Right lobe of liver (tissue), 4 donors: ENCODE measurements at regions not wholly inside any gene's neighbourhood (a gene's known extent, or its start where the extent isn't known, plus 50 kb on each side); places are given as distances from the start of the nearest gene placed in this dataset.

ENCODE experiments used
- POLR2A ChIP-seq: fragments of 450-650 bp; IDR thresholded peaks from one replicate; pipeline ENCODE4 v1.6.1; 2017; ENCODE audit warnings: antibody characterized with exemption, mild to moderate bottlenecking
- TF ChIP-seq, protein P1 (sequence below), 4 donors: fragments of 200-600 bp in 3 of 4; fragments of 450-650 bp in 1 of 4; IDR thresholded peaks; one replicate each; pipeline versions ENCODE4 v1.5.1 to v1.8.0; 2016 to 2022; ENCODE audit warnings: antibody characterized with exemption in 4 of 4, mild to moderate bottlenecking in 2 of 4
- donor health status: DM: no; HTN: no; CAD: no.
- donor health status: DM: no; HTN: no; CAD: no.
- donor health status: DM: no; HTN: yes; CAD: no.

DNA sequence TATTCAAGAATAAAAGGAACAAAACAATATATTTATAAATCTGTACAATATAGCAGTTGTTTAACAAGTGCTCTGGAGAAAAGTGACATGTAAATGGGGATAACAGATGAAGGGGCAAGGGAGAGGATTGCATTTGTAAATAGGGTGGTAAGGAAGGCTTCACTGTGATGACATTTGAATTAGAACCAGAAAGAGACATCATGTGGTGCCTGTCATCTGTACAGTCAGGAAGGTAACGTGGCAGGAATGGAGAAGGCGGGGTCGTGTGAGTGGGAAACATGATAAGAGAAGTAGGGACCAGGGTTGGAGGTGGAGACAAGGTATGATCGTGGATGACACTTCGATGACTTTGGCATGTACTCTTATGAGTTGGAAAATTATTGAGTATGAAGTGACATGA, 1393.6 kb upstream of the NXPH2 start:
- TF ChIP-seq POLR2A, result no peak
- TF ChIP-seq, protein P1, sequence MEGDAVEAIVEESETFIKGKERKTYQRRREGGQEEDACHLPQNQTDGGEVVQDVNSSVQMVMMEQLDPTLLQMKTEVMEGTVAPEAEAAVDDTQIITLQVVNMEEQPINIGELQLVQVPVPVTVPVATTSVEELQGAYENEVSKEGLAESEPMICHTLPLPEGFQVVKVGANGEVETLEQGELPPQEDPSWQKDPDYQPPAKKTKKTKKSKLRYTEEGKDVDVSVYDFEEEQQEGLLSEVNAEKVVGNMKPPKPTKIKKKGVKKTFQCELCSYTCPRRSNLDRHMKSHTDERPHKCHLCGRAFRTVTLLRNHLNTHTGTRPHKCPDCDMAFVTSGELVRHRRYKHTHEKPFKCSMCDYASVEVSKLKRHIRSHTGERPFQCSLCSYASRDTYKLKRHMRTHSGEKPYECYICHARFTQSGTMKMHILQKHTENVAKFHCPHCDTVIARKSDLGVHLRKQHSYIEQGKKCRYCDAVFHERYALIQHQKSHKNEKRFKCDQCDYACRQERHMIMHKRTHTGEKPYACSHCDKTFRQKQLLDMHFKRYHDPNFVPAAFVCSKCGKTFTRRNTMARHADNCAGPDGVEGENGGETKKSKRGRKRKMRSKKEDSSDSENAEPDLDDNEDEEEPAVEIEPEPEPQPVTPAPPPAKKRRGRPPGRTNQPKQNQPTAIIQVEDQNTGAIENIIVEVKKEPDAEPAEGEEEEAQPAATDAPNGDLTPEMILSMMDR (IDR thresholded peaks at IDR 0.05), result no peak
